SK-N-SH (cell line): ENCODE measurements at regions not wholly inside any gene's neighbourhood (a gene's known extent, or its start where the extent isn't known, plus 50 kb on each side); places are given as distances from the start of the nearest gene placed in this dataset.
A peak's percentile ranks its signal among the peaks of the same experiment; 100 is the strongest.

Experiments
- CTCF ChIA-PET: fragments of 300-600, 350-600 bp; formaldehyde crosslinking; extraction: SDS; loops from one replicate; lab custom pipeline; 2021; lab: Yijun Ruan, JAX
- POLR2A ChIA-PET: fragments of 350-600 bp; sonication (Branson Sonifier 250); formaldehyde crosslinking; extraction: SDS; loops from one replicate; lab custom pipeline; 2020; ENCODE audit warnings: antibody characterized with exemption, inconsistent platforms; lab: Yijun Ruan, JAX
- DNase-seq: peaks from one replicate; pipeline ENCODE4 v3.0.0; 2012
- H2AFZ ChIP-seq: fragments of 200-600 bp; sonication (generic); 2 replicates; pipeline ENCODE4 v1.8.1; 2016; ENCODE audit warnings: antibody characterized with exemption, mild to moderate bottlenecking, low read depth
- H3F3A ChIP-seq: fragments of 200-600 bp; sonication (generic); replicated peaks from 2 replicates; pipeline ENCODE3; 2016; ENCODE audit warnings: antibody characterized with exemption, mild to moderate bottlenecking; ENCODE audit not compliant: insufficient read depth
- H3K27ac ChIP-seq, 2 experiments: fragments of 200-500 bp in 1 of 2; fragments of 200-600 bp in 1 of 2; sonication (Bioruptor generic) in 1 of 2; sonication (generic), shearing (Covaris generic) in 1 of 2; 2 replicates each; pipeline versions ENCODE4 v1.5.1 to v1.6.1; 2014 to 2016; ENCODE audit warnings: low read depth in 2 of 2, inconsistent platforms in 1 of 2, low read length in 1 of 2, mild to moderate bottlenecking in 1 of 2, mixed read lengths in 1 of 2
- H3K27me3 ChIP-seq: fragments of 200-600 bp; sonication (generic), shearing (Covaris generic); 2 replicates; pipeline ENCODE4 v1.6.1; 2016; ENCODE audit warnings: mixed run types; ENCODE audit not compliant: insufficient read depth
- H3K36me3 ChIP-seq, 2 experiments: fragments of 200-500 bp in 1 of 2; fragments of 200-600 bp in 1 of 2; sonication (Bioruptor generic) in 1 of 2; sonication (generic) in 1 of 2; replicated peaks in 1 of 2; 2 replicates each; pipeline versions ENCODE3 to v1.5.1; 2014 to 2016; ENCODE audit warnings: low read length in 1 of 2, mild to moderate bottlenecking in 1 of 2; ENCODE audit not compliant: insufficient read depth in 2 of 2, control insufficient read depth in 1 of 2
- H3K4me1 ChIP-seq, 2 experiments: fragments of 200-500 bp in 1 of 2; fragments of 200-600 bp in 1 of 2; sonication (Bioruptor generic) in 1 of 2; sonication (generic), shearing (Covaris generic) in 1 of 2; 2 replicates each; pipeline versions ENCODE4 v1.5.1 to v1.6.1; 2014 to 2016; ENCODE audit warnings: low read depth in 1 of 2, low read length in 1 of 2, mixed run types in 1 of 2; ENCODE audit not compliant: insufficient read depth in 2 of 2, control insufficient read depth in 1 of 2
- H3K4me2 ChIP-seq: fragments of 200-600 bp; sonication (generic), shearing (Covaris generic); 2 replicates; pipeline ENCODE4 v1.6.1; 2017; ENCODE audit warnings: mixed run types
- H3K4me3 ChIP-seq, 2 experiments: fragments of 200-500 bp in 1 of 2; fragments of 200-600 bp in 1 of 2; sonication (Bioruptor generic) in 1 of 2; sonication (generic), shearing (Covaris generic) in 1 of 2; 2 replicates each; pipeline versions ENCODE4 v1.5.1 to v1.8.1; 2014 to 2016; ENCODE audit warnings: low read depth in 2 of 2, inconsistent platforms in 1 of 2, low read length in 1 of 2, mild to moderate bottlenecking in 1 of 2, mixed read lengths in 1 of 2, moderate library complexity in 1 of 2
- H3K79me2 ChIP-seq: fragments of 200-600 bp; sonication (generic); 2 replicates; pipeline ENCODE4 v1.8.1; 2017; ENCODE audit warnings: mild to moderate bottlenecking; ENCODE audit not compliant: insufficient read depth
- H3K9ac ChIP-seq: fragments of 200-600 bp; sonication (generic); 2 replicates; pipeline ENCODE4 v1.6.1; 2017; ENCODE audit warnings: mixed run types
- H3K9me2 ChIP-seq: fragments of 200-600 bp; sonication (generic); 2 replicates; pipeline ENCODE4 v1.6.1; 2017; ENCODE audit warnings: mixed run types
- H3K9me3 ChIP-seq: fragments of 200-600 bp; sonication (generic); 2 replicates; pipeline ENCODE4 v1.6.1; 2017; ENCODE audit warnings: mixed run types, mild to moderate bottlenecking, moderate library complexity
- H4K20me1 ChIP-seq: fragments of 200-600 bp; sonication (generic); 2 replicates; pipeline ENCODE4 v1.6.1; 2017; ENCODE audit warnings: mild to moderate bottlenecking, mixed run types; ENCODE audit not compliant: insufficient read depth
- CTCF ChIP-seq: fragments of 200-600 bp; sonication (generic); IDR thresholded peaks from 2 replicates; pipeline ENCODE4 v1.6.1; 2017; ENCODE audit warnings: antibody characterized with exemption, mild to moderate bottlenecking, moderate library complexity
- ELF1 ChIP-seq: IDR thresholded peaks from 2 replicates; pipeline ENCODE4 v1.4.0; 2012
- EZH2phosphoT487 ChIP-seq: fragments of 200-600 bp; sonication (generic); IDR thresholded peaks from 2 replicates; pipeline ENCODE4 v1.6.1; 2017; ENCODE audit warnings: low read depth, mixed run types, mild to moderate bottlenecking, antibody characterized with exemption, moderate library complexity, borderline replicate concordance
- FOSL2 ChIP-seq: IDR thresholded peaks from 2 replicates; pipeline ENCODE4 v1.4.0; 2012; ENCODE audit warnings: low read depth, mild to moderate bottlenecking, moderate library complexity, borderline replicate concordance
- FOXJ3 ChIP-seq: sonication (generic); formaldehyde crosslinking; IDR thresholded peaks from 2 replicates; pipeline ENCODE4 v1.5.1; 2020; ENCODE audit warnings: mild to moderate bottlenecking, missing genetic modification reagents
- IRF3 ChIP-seq: fragments of 150-350 bp; IDR thresholded peaks from 2 replicates; pipeline ENCODE4 v1.6.1; 2016; ENCODE audit warnings: mild to moderate bottlenecking, low read depth, low read length
- MEF2A ChIP-seq: IDR thresholded peaks from 2 replicates; pipeline ENCODE4 v1.4.0; 2012; ENCODE audit warnings: low read depth, borderline replicate concordance
- PBX3 ChIP-seq: IDR thresholded peaks from 2 replicates; pipeline ENCODE4; 2012
- RAD21 ChIP-seq: IDR thresholded peaks from 2 replicates; pipeline ENCODE4 v1.6.1; 2012; ENCODE audit warnings: mild to moderate bottlenecking, low read length
- RFX5 ChIP-seq: IDR thresholded peaks from 2 replicates; pipeline ENCODE4 v1.6.1; 2012; ENCODE audit warnings: mild to moderate bottlenecking, improper control_type of control experiment, low read length
- SMC3 ChIP-seq: IDR thresholded peaks from 2 replicates; pipeline ENCODE4 v1.6.1; 2012; ENCODE audit warnings: low read depth, low read length, improper control_type of control experiment
- TAF1 ChIP-seq: IDR thresholded peaks from 2 replicates; pipeline ENCODE4 v1.6.1; 2012; ENCODE audit warnings: low read depth, mild to moderate bottlenecking, low read length, moderate library complexity, borderline replicate concordance
- USF1 ChIP-seq: IDR thresholded peaks from 2 replicates; pipeline ENCODE4 v1.4.0; 2012; ENCODE audit warnings: low read depth, borderline replicate concordance
- USF2 ChIP-seq: fragments of 150-350 bp; IDR thresholded peaks from 2 replicates; pipeline ENCODE4 v1.6.1; 2017; ENCODE audit warnings: antibody characterized with exemption, low read length, low read depth, borderline replicate concordance
- YY1 ChIP-seq: IDR thresholded peaks from 2 replicates; pipeline ENCODE4 v1.4.0; 2012; ENCODE audit warnings: low read depth, mild to moderate bottlenecking
- ZBTB33 ChIP-seq: IDR thresholded peaks from 2 replicates; pipeline ENCODE4 v1.4.0; 2012; ENCODE audit warnings: low read depth, borderline replicate concordance
- WGBS: methylation state at CpG from one replicate; pipeline ENCODE4 v1.1.6; 2017; ENCODE audit warnings: low lambda C conversion rate; 5-methylcytosine and 5-hydroxymethylcytosine counted together

- H3F3A ChIP-seq: no peaks in the 10 kb centered on the region
- H3K27ac ChIP-seq: no peak overlapping the region
- ChIA-PET POLR2A (no interaction called here), CTCF (interaction anchor here (0.6 to 6.2 kb wide), 10 partner anchors 8 to 296 kb away, joined by 3 to 62 read pairs (median 4); no protein-coding TSS in a partner anchor)
- H3K4me3 ChIP-seq: no peak overlapping the region
- no peaks in the 10 kb centered on the region for H4K20me1 ChIP-seq
- H3K36me3 ChIP-seq: no peaks in the 10 kb centered on the region
- H3K4me1 ChIP-seq: no peaks in the 10 kb centered on the region
- 0% methylated on average over 1 of the region's 1 CpG for WGBS
- H3K9me3 ChIP-seq: no peaks in the 10 kb centered on the region
- TF ChIP-seq EZH2phosphoT487 (no peak), ZBTB33 (no peak), ELF1 (no peak), YY1 (no peak), SMC3 (0 out of 2 replicates have a peak, but pooled peaks have one; percentile 13), FOXJ3 (CRISPR knock-in tag) (no peak), CTCF (peak; percentile 56), FOSL2 (no peak), USF2 (no peak), TAF1 (no peak), MEF2A (no peak), RAD21 (peak; percentile 50)
- H2AFZ ChIP-seq: no peak overlapping the region
- H3K9ac ChIP-seq: no peak overlapping the region
- no peaks in the 10 kb centered on the region for H3K79me2 ChIP-seq
- no peak overlapping the region for H3K4me2 ChIP-seq
- H3K9me2 ChIP-seq: no peaks in the 10 kb centered on the region
- H3K27me3 ChIP-seq: no peaks in the 10 kb centered on the region; the same call in 1 of the 2 replicates
- no peak for DNase-seq
These were observed 138.0 kb downstream of the AACS start for GRCh38 chr12:125203145-125203765.

- H4K20me1 ChIP-seq: no peaks in the 10 kb centered on the region
- no peak for DNase-seq
- no peaks in the 10 kb centered on the region for H3K9me2 ChIP-seq
- no peak overlapping the region for H3K9ac ChIP-seq
- no peak overlapping the region for H3K4me3 ChIP-seq
- CTCF ChIA-PET: interaction anchor here (1.5 kb wide), 1 partner anchor 126 kb away, joined by 3 read pairs; no protein-coding TSS in a partner anchor
- H3K4me1 ChIP-seq: no peaks in the 10 kb centered on the region
- no peaks in the 10 kb centered on the region; the same call in 1 of the 2 replicates for H3K27me3 ChIP-seq
- H3F3A ChIP-seq: no peaks in the 10 kb centered on the region
- H2AFZ ChIP-seq: no peak overlapping the region
- H3K79me2 ChIP-seq: no peaks in the 10 kb centered on the region
- WGBS: 8% methylated on average over 5 of the region's 5 CpGs
- H3K36me3 ChIP-seq: no peaks in the 10 kb centered on the region
- H3K9me3 ChIP-seq: no peaks in the 10 kb centered on the region
- H3K27ac ChIP-seq: no peak overlapping the region
- POLR2A ChIA-PET: no interaction called here
- no peak overlapping the region for H3K4me2 ChIP-seq
- TF ChIP-seq FOXJ3 (CRISPR knock-in tag) (no peak), YY1 (no peak), RFX5 (no peak), PBX3 (no peak), SMC3 (no peak), USF1 (no peak), ELF1 (no peak), TAF1 (no peak), IRF3 (no peak)
These were observed 140.2 kb downstream of the AACS start for GRCh38 chr12:125205386-125205785.
